ENCODE measurements at regions not wholly inside any gene's neighbourhood (a gene's known extent, or its start where the extent isn't known, plus 50 kb on each side); places are given as distances from the start of the nearest gene placed in this dataset.

- Histone ChIP-seq H3K9me2 (ENCODE audit: insufficient read depth) (no peaks in the 10 kb centered on the region), H3K36me3 (ENCODE audit: control insufficient read depth in 1 of 2, insufficient read depth in 2 of 2, low read length in 2 of 2) (no peaks in the 10 kb centered on the region), H3K27ac (ENCODE audit: low read depth, low read length) (no peak overlapping the region), H2AFZ (ENCODE audit: low read depth, low read length, poor library complexity, severe bottlenecking) (no peak overlapping the region), H3K79me2 (ENCODE audit: insufficient read depth, low read length) (no peaks in the 10 kb centered on the region), H3K27me3 (ENCODE audit: insufficient read depth, low read length) (no peaks in the 10 kb centered on the region), H3K4me2 (ENCODE audit: low read length) (no peak overlapping the region), H3K9ac (ENCODE audit: low read length) (no peak overlapping the region), H4K20me1 (ENCODE audit: insufficient read depth) (no peaks in the 10 kb centered on the region), H3K9me3 (ENCODE audit: control insufficient read depth in 1 of 2, insufficient read depth in 1 of 2, low read depth in 1 of 2, low read length in 2 of 2) (no peaks in the 10 kb centered on the region), H3K4me3 (replicated peaks in 1 of 2; ENCODE audit: low read depth in 1 of 2, low read length in 2 of 2) (no peak overlapping the region), H3K4me1 (ENCODE audit: control insufficient read depth in 1 of 2, insufficient read depth in 2 of 2, low read length in 2 of 2) (no peaks in the 10 kb centered on the region)
- ATAC-seq (no peak), DNase-seq (ENCODE audit: low read depth, low spot score) (no peak)
- POLR2A ChIA-PET: no interaction called here
- no TSS peak for BruUV-seq (replicated peaks)
- intact Hi-C loops (cut with micrococcal nuclease): loop anchor here (2.0 kb wide), 1 partner anchor 682 kb away; no protein-coding TSS in a partner anchor
- RAD21 ChIA-PET (ENCODE audit: low non-redundant PET in 1 of 2, low total read pairs in 2 of 2, uncharacterized antibody in 2 of 2, unreplicated experiment in 2 of 2): no interaction called here
- no peak for TF ChIP-seq TCF7L2 (IDR thresholded peaks at IDR 0.05; ENCODE audit: borderline replicate concordance, extremely low read depth, insufficient read depth, insufficient read length)
- peak in 1 of 3 experiments; percentile 9; a peak in 1 of 6 replicates for TF ChIP-seq CTCF (IDR thresholded peaks at IDR 0.05 in 2 of 3, conservative IDR thresholded peaks at IDR 0.05 in 1 of 3; ENCODE audit: borderline replicate concordance in 1 of 3, insufficient read depth in 1 of 3, low read depth in 2 of 3, low read length in 2 of 3)
- TF ChIP-seq EZH2phosphoT487 (IDR thresholded peaks at IDR 0.05; ENCODE audit: borderline replicate concordance): no peak
- TF ChIP-seq JUND (IDR thresholded peaks at IDR 0.05): no peak
- no peak for TF ChIP-seq SIN3A (IDR thresholded peaks at IDR 0.05; ENCODE audit: low read depth)
- no peak for TF ChIP-seq ZFX (IDR thresholded peaks at IDR 0.05)
- TF ChIP-seq, protein P1, sequence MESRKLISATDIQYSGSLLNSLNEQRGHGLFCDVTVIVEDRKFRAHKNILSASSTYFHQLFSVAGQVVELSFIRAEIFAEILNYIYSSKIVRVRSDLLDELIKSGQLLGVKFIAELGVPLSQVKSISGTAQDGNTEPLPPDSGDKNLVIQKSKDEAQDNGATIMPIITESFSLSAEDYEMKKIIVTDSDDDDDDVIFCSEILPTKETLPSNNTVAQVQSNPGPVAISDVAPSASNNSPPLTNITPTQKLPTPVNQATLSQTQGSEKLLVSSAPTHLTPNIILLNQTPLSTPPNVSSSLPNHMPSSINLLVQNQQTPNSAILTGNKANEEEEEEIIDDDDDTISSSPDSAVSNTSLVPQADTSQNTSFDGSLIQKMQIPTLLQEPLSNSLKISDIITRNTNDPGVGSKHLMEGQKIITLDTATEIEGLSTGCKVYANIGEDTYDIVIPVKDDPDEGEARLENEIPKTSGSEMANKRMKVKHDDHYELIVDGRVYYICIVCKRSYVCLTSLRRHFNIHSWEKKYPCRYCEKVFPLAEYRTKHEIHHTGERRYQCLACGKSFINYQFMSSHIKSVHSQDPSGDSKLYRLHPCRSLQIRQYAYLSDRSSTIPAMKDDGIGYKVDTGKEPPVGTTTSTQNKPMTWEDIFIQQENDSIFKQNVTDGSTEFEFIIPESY (IDR thresholded peaks at IDR 0.05; ENCODE audit: extremely low read depth, insufficient replicate concordance, low read length): no peak
- peak; percentile 16; the same call in 1 of the 2 replicates for TF ChIP-seq RAD21 (IDR thresholded peaks at IDR 0.05; ENCODE audit: low read depth)
- no peak for TF ChIP-seq SRF (IDR thresholded peaks at IDR 0.05; ENCODE audit: low read depth)
- TF ChIP-seq POLR2AphosphoS5 (IDR thresholded peaks at IDR 0.05; ENCODE audit: low read depth, low read length): no peak
- CTCF ChIA-PET: interaction anchor here (0.9 to 1.0 kb wide), 2 partner anchors 16 to 18 kb away, joined by 3 read pairs; no protein-coding TSS in a partner anchor
Observed at GRCh38 chrX:140050906-140051305, 85.6 kb upstream of the CXorf66 start.

All from HCT116 (cell line).